ENCODE measurements at regions not wholly inside any gene's neighbourhood (a gene's known extent, or its start where the extent isn't known, plus 50 kb on each side); places are given as distances from the start of the nearest gene placed in this dataset.

DNA sequence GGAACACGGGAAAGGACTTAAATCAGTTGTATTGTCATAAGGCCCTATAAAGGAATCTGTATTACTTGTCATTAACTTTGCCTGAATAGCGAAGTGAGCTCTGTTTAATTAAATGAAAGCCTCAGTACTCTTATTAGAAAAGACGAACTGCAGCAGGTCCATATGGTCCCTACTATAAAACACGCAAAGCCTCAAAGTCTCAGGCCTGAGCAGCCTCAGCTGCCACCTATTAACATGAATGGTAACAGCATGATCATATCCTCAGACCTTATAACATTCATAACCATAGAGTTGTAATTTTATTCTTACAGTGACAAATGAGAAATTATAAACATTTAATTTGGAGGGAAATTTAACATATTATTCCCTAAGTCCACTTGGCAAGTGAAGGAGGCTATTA is 1113.7 kb upstream of the WWC1 start:
- TF ChIP-seq CTCF (IDR thresholded peaks at IDR 0.05) (no peak), POLR2A (IDR thresholded peaks at IDR 0.05) (no peak)
